ENCODE measurements at regions not wholly inside any gene's neighbourhood (a gene's known extent, or its start where the extent isn't known, plus 50 kb on each side); places are given as distances from the start of the nearest gene placed in this dataset.
"Not testable (repeated sequence)": the region's sequence is repeated elsewhere in the genome, so short reads cannot be mapped to it uniquely, and the experiment has no call there.

DNA sequence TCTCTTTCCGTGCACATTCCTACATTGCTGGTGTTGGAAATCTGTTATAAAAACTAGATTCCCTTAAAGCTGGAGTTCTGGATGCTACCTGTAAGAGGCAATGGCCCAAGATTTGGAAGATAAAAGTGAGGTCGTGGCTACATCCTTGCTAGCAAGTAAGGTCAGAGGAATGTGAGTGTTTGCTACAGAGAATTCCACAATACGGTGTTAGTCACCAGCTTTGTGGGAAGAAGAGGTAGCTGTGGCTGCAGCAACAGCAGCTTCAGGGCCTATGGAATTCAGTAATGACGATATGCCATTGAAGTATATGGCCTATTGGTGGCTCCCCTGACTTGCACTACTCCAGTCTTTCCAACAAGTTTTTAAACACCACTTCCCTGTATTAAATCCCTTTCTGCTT, 227.7 kb upstream of the TMEM260 start:
- TF ChIP-seq CTCF (IDR thresholded peaks at IDR 0.05; ENCODE audit: insufficient read depth, low read length, poor library complexity, severe bottlenecking) = no peak
- H3K36me3 ChIP-seq (ENCODE audit: control insufficient read depth, insufficient read depth, low read length) = no peaks in the 10 kb centered on the region
- H3K4me3 ChIP-seq (replicated peaks; ENCODE audit: low read depth, low read length) = no peak overlapping the region
- H3K27me3 ChIP-seq (replicated peaks; ENCODE audit: control insufficient read depth, insufficient read depth, low read length) = no peaks in the 10 kb centered on the region; the same call in 1 of the 2 replicates
- DNase-seq (ENCODE audit: extremely low read depth, insufficient read length) = no peak

DNA sequence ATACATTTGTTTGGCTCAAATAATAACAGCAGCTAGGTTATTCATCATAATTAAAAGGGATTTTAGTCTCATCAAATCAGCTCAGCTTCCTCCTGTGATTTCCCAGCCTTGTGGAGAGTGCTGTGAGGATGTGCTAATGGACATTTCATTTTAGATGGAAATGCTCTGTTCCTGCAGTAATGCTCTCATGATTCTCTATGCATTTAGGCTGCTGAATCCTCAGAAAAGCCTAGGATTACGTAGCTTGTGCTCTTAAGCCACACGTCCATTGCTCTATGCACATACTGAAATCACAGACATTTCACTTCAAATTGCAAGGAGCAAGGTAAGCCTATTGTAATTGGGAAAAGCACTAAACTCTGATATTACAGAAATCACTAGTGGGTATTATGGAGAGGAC, 226.6 kb upstream of the TMEM260 start:
- no peaks in the 10 kb centered on the region; the same call in 1 of the 2 replicates for H3K27me3 ChIP-seq (replicated peaks; ENCODE audit: control insufficient read depth, insufficient read depth, low read length)
- no peak for TF ChIP-seq CTCF (IDR thresholded peaks at IDR 0.05; ENCODE audit: insufficient read depth, low read length, poor library complexity, severe bottlenecking)
- DNase-seq (ENCODE audit: extremely low read depth, insufficient read length) = no peak
- no peaks in the 10 kb centered on the region for H3K36me3 ChIP-seq (ENCODE audit: control insufficient read depth, insufficient read depth, low read length)
- no peak overlapping the region for H3K4me3 ChIP-seq (replicated peaks; ENCODE audit: low read depth, low read length)

- TF ChIP-seq CTCF (IDR thresholded peaks at IDR 0.05; ENCODE audit: insufficient read depth, low read length, poor library complexity, severe bottlenecking) = no peak
- no peak for DNase-seq (ENCODE audit: extremely low read depth, insufficient read length)
- H3K4me3 ChIP-seq (replicated peaks; ENCODE audit: low read depth, low read length) = no peak overlapping the region
- H3K36me3 ChIP-seq (ENCODE audit: control insufficient read depth, insufficient read depth, low read length) = no peaks in the 10 kb centered on the region
- no peaks in the 10 kb centered on the region; the same call in 1 of the 2 replicates for H3K27me3 ChIP-seq (replicated peaks; ENCODE audit: control insufficient read depth, insufficient read depth, low read length)
Measured at GRCh38 chr14:56357428-56357827, 222.2 kb upstream of the TMEM260 start.

DNA sequence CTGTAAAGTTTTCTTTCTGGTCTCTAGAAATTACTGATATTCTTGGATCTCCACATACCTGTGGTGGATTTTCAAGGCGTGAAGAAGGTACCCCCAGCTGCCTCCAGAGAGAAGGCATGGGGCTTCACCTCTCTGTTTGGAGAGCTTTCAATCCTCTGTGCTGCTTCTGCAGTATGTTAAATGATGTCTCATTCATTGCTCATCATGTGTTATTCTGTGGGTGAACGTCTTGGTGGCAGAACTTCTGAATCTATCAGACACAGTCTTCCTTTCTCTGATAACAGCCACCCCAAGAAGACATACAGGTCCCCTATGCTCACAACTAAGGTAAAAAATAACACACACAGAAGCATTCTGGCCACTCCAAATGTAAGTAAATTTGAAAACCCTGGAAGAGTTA, 221.3 kb upstream of the TMEM260 start:
- no peak for DNase-seq (ENCODE audit: extremely low read depth, insufficient read length)
- Histone ChIP-seq H3K4me3 (replicated peaks; ENCODE audit: low read depth, low read length) (no peak overlapping the region), H3K27me3 (replicated peaks; ENCODE audit: control insufficient read depth, insufficient read depth, low read length) (no peaks in the 10 kb centered on the region), H3K36me3 (ENCODE audit: control insufficient read depth, insufficient read depth, low read length) (no peaks in the 10 kb centered on the region)
- no peak for TF ChIP-seq CTCF (IDR thresholded peaks at IDR 0.05; ENCODE audit: insufficient read depth, low read length, poor library complexity, severe bottlenecking)

DNA sequence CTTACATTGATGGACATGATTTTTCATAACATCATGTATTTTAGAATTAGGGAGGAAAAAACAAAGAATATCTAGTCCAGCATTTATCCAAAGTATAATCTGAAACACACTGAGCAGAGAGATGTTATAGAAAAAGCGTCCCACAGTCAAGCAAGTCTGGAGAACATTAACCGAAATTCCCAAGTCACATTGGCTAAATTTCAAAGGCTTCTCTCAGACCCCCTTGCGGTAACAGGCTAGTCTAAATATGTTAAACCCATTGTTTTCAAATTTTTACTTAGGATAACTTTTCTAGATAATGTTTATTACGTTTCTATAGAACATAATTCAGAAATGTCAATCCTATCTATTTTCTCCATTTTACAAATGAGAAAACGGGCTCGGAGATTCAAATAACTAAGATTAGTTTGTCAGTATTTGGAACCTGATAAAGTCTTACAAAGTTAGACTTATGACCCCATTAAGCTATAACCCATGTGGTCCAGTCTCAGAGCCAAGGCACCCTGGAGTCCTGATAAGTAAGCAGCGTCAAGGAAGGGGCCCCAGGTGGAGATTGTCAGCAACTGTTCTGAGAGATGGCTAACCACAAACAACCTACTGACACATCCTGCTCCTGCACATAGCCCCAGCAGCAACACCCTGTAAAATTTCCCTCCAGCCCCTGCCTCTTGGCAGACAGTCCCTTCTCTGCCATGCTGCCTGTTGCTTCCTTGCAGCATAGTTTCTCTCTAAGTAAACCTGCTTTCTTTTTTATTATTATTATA, 220.6 kb upstream of the TMEM260 start:
- Histone ChIP-seq H3K27me3 (replicated peaks; ENCODE audit: control insufficient read depth, insufficient read depth, low read length) (no peaks in the 10 kb centered on the region), H3K4me3 (replicated peaks; ENCODE audit: low read depth, low read length) (no peak overlapping the region), H3K36me3 (ENCODE audit: control insufficient read depth, insufficient read depth, low read length) (no peaks in the 10 kb centered on the region)
- TF ChIP-seq CTCF (IDR thresholded peaks at IDR 0.05; ENCODE audit: insufficient read depth, low read length, poor library complexity, severe bottlenecking) = no peak
- DNase-seq (ENCODE audit: extremely low read depth, insufficient read length) = no peak

GRCh38 chr14:56365663-56366062, 213.9 kb upstream of the TMEM260 start:
- not testable (repeated sequence) for H3K36me3 ChIP-seq (ENCODE audit: control insufficient read depth, insufficient read depth, low read length); H3K4me3 ChIP-seq (replicated peaks; ENCODE audit: low read depth, low read length); DNase-seq (ENCODE audit: extremely low read depth, insufficient read length); H3K27me3 ChIP-seq (replicated peaks; ENCODE audit: control insufficient read depth, insufficient read depth, low read length)
